ENCODE measurements at regions not wholly inside any gene's neighbourhood (a gene's known extent, or its start where the extent isn't known, plus 50 kb on each side); places are given as distances from the start of the nearest gene placed in this dataset.
"Not testable (repeated sequence)": the region's sequence is repeated elsewhere in the genome, so short reads cannot be mapped to it uniquely, and the experiment has no call there.

DNA sequence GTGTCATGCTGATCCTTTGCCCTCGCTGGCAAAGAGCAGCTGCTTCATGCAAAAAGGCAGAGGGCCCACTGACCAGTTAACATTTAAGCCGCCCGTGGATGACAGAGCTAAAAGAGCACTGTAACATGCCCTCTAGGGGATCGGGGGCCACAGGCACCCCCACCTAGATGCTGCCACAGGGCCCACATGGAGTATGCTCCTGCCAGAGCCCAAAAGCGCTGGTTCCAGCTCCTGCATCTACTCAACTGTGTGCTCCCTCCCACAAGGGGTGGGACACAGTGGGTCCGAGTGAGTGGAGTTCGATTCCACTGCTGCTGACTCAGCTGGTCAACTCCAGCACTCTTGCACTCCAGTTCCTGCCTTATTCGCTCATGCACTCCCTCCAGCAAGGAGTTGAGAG lies 199.8 kb upstream of the CNTNAP2 start:
- DNase-seq: no peak

DNA sequence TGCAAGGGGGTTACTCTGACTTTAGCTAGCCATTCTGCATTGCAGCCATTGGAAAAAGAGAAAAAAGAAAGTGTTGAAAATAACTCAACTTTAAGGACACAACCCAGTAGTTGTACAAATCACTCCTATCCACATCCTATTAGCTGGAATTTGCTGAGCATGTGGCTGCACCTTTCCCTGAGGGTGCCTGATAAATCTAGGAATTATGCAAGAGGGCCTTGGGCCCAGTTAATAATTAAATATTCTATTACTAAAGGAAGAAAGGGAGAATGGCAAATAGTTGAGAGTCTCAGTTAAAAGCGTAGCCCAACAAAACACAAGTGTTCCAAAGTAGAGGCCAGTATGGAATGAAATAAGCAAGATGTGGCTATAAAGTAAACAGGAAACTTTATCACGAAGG lies 200.9 kb upstream of the CNTNAP2 start:
- no peak for DNase-seq

DNA sequence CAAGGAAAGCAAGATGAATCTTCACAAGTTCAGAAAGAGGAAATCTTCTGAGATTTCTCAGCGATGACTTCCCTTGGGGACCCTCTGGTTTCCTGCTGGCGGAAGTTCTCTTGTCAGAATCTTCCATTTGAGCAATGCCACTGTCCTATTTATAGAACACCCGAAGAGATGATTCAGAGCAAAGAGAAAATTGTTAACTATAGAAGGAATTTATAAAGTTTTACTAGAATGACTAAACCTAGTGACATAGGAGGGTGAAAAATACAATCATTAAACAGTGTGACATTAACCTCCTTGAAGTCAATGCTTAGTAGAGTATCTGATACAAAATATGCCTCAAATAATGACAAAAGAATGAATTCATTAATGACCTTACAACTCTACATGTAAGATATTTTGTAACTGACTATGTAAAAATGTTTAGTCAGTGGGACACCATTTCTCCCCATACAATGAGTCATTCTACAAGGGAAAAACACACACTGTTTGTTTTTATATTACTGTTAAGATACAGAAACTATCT lies 206.5 kb upstream of the CNTNAP2 start:
- no peak for DNase-seq

DNA sequence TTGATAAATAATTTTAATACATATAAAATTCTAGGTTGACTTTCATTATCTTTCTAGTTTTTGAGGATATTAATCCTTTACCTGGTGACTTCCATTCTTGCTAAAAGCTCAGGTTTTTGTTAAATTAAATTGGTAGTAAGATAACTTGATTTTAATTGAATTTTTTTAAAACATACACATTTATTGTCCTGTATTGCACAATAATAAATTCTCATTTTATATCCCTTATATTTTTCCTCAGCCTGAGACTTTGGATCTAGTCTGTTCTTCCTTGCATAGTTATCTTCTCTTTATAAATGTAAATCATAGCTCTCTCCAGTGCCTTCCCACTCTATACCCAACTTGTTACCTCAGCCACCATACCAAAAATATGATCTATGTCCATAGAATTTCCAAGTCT lies 212.9 kb upstream of the CNTNAP2 start:
- DNase-seq: no peak

DNA sequence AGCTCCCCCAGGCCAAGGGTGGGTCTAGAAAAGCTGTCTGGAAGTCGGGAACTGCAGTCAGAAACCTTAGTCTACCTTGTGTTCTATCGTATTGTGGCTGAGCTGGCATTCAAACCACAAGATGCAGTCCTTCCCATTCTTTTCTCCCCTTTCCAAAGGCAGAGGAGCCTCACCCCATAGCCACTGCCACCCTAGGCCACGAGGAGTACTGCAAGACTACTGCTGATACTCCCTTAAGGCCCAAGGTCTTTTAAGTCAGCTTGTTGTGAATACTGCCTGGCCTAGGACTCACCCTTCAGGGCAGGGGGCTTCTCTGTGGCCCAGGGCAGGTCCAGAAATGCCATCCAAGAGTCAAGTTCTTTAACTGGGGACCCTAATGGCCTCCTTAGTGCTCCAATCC lies 214.5 kb upstream of the CNTNAP2 start:
- no peak for DNase-seq

DNA sequence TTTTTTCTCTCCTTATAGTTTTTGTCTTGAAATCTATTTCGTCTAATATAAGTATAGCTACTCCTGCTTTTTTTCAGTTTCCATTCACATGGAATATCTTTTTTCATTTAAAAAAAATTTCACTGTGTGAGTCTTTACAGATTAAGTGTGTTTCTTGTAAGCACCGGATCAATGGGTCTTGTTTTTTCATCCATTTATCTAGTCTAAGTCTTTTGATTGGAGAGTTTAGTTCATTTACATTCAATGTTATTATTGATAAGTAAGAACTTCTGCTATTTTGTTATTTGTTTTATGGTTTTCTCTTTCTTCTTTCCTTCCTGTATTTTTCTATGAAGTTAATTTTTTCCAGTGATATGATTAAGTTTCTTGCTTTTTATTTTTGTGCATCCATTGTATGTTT lies 216.7 kb upstream of the CNTNAP2 start:
- no peak for DNase-seq

DNA sequence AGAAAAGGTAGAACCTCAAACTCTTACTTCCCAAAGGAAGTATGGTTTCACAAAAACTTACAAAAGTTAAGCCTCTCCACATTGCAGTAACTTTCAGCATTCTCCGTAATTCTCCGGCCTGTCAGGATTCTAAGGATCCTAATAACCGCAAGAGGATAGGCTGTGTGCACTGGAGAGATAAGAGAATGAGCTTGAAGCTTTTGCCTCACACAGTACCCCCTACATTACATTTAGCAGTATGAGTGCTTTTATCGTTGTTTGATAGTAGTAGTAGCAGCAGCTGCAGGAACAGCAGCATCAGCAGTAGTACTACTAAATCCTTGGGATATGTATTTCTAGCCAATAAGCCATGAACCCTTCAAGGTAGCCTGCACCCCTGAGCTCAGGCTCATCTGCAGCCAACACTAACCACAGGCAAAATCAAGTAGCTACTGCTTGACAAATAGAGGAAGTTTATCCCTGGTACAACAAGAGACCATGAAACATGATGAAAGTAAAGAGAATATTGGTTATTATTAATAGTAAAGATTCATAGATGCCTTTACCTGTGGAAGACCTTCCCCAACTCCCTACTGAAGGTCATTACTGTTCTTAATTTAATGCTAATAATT lies 222.6 kb upstream of the CNTNAP2 start:
- DNase-seq: no peak

DNA sequence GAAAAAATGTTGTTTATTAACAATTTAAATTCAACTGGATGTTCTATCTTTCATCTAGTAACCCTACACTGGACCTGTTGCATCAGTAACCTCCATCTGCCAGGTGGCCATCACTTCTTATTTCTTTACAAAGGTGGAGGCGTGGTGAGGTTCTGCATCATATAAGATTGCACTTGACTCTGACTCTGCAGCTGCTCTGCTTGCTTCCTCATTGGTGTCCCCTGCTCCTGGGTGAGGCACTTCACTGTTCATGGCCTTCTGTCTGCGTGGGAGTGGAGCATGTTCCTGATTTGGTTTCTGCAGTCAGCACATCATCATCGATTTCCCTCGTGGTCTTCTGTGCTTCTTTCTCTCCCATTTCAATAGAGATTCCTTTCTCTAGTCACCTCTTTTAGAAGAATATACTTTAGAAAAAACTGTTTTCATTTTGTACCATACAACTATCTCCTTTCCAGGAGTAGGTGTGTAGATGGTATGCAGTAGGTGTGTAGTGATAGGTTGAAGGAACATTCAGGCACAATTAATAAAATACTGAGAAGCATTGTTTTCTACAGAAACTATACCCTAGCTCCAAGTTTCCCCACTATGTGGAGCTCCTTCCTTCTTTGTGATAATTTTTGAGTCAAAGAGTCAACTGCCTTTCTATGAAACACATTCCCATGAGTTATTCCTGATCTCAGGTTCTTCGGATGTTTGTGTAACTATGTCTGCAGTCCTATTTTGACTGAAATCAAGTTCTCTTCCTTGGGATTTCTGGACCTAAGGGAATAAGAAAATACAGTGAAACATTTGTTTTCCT lies 231.7 kb upstream of the CNTNAP2 start:
- DNase-seq: no peak

DNA sequence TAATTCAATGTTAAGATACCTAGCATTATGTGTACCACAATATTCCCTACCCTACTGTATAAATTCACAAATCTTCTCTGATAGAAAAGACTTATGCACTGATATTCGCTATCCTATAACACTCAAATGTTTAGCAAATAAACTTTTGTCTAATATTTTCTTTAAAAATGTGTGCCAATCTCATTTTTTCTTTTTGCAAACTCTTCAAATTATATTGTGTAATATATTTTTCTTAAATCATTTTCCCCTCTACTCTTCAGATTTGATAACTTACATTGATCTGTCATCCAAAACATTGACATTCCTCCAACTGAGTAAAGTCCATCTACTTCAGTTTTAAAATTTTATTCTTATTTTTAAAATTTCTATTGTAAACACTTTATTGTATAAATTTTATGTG lies 240.2 kb upstream of the CNTNAP2 start:
- DNase-seq: no peak

DNA sequence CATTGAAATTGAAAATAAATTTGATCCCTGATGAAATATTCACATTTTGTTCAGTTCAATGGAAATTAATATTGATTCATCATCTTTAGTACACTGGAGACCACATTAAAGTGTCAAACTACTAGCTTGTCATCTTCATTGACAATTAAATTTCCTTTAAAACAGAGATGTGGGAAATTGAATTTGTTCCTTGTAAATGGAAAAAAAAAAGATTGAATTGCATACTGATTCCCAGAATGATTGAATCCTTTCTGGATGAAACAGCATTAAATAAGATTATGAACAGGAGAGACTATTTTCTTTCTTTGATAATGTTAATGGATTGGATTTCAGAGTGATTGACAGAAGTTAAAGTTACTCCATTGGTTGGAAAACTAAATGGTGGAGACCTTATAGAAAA lies 241.3 kb upstream of the CNTNAP2 start:
- DNase-seq: no peak

DNA sequence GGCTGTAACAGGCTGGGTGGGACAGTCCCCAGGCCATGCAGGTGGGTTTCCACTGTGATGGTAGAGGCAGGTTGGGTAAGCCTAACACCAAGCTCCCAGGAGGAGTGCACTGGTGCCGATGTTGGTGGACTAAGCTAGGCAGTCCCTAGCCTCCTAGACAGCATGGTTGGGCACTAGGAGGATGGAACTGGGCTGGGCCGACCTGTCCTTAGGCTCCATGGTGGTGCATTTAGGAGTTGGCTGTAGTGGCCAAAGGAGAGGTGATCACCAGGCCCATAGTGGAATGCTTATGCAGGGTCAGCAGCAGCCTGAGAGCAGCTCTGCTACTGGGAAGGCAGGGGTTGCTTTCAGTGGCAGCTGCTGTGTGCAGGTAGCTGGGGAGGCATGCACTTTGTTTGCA lies 247.7 kb upstream of the CNTNAP2 start:
- no peak for DNase-seq

DNA sequence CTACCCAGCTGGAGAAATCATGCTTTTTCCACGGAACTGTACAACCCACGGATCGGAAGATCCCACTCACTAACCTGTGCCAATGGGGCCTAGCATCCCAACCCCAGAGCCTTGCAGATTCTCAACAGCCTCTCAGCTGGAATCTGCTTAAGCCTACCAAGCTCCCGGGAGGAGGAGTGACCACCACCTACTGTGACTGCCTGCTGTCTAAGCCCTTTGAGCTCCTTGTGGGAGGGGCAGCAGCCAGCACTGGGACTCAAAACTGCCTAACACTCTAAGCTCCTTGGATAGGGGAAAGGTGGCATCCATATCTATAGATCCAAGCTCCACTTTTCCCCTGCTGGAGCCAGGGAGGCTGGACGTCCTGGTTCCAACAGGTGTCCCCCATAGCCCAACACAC lies 254.4 kb upstream of the CNTNAP2 start:
- DNase-seq: no peak

DNA sequence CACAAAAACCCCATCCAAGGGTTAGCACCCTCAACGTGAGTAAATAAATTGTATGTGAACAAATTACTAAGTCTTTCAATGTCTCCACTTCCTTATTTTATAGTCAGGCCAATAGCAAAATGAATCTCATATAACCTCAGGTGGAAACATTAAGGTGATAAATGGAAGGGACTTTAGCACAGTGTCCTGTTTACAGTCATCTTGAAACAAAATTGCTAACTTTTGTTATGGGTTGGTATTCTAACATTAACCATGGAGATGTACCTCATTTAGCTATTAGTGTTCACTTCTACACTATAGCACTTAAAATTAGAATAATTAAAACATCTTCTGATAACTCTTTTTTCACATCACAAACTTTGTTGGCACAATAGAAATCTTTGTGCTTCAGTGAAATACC lies 255.8 kb upstream of the CNTNAP2 start:
- DNase-seq: no peak

DNA sequence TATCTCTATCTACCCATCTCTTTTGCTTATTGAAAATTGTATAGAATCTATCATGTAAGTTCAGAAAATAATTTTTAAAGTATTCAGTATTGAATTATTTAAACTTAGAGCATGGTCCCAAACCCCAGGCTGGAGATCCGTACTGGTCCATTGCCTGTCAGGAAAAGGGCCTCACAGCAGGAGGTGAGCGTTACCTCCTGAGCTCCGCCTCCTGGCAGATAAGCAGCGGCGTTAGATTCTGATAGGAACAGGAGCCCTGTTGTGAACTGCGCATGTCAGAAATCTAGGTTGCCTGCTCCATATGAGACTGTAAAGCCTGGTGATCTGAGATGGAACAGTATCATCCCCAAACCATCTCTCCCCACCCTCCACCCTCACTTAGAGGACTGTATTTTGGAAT lies 266.0 kb upstream of the CNTNAP2 start:
- no peak for DNase-seq

DNA sequence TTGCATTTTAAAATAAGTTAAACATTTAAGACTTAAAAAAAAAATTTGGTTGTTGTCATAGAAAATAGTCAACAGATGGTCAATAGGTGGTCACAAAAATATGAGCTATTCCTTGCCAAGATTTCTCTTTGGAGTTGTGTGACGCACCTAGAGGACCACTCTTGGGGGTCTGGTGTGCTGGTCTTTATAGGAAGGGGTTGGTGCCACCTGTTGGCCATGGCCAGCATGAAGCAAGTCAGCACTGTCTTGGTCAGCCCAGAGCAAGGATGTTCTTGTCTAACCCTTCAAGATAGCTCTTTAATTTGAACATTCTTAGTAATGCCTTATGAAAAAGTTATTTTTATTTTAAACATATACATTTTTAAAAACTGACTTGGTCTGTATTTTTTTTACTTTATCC lies 267.9 kb upstream of the CNTNAP2 start:
- no peak for DNase-seq

DNA sequence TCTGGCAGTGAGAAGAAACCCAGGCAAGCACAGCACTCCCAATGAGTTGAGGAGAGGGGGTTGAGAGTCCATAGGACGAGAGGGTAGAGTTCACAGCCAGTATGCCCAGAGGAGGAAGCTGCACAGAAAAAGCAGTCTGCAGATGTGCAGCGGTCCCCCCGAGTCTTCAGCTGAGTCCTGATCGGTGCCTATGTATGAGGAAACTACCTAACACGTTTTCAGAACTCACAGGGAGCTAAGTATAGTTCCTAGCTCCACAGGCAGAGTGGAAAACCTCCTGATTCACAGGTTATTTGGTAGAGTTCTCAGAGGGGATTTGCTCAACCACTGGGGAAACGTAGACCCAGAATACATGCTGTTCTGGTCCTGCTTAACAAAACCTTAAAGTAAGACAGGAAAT lies 271.3 kb upstream of the CNTNAP2 start:
- DNase-seq: no peak

DNA sequence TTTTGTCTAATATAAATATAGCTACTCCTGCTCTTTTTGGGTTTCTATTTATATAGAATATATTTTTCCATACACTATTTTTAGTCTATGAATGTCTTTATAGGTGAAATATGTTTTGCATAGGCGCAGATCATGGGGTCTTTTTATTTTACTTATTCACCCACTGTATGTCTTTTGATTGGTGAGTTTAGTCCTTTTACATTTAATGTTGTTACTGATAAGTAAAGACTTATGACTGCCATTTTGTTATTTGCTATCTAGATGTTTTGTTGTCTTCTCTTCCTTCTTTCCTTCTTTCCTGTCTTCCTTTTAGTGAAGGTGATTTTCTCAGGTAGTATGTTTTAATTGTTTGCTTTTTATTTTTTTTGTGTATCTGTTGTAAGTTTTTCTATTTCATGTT lies 276.8 kb upstream of the CNTNAP2 start:
- DNase-seq: no peak

DNA sequence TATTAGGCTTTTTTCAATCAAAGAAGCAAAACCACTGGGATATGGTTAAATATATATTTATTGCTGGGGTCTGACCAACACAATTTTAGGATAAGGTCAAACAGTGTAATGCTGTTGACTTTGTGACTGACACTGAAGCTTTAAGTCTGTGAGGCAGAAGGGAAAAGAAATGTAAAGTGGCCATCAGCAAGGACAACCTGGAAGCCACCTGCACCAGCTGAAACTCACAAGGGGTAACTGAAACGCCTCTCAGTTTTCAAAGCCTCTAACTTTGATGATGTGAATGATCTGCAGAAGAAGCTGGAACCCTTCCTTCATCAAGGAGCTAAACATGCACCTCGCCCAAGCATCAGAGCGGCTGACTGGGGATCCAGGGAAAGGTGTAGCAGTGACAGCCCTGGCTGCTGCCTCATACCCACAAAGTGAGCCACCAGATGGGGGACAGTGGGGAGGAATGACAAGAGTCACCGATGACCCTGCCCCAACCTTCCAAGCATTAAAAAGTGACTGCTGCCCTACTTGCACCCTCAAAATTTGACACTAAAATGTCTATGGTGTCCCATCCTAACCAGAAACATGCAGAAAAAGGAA lies 284.9 kb upstream of the CNTNAP2 start:
- no peak for DNase-seq

DNA sequence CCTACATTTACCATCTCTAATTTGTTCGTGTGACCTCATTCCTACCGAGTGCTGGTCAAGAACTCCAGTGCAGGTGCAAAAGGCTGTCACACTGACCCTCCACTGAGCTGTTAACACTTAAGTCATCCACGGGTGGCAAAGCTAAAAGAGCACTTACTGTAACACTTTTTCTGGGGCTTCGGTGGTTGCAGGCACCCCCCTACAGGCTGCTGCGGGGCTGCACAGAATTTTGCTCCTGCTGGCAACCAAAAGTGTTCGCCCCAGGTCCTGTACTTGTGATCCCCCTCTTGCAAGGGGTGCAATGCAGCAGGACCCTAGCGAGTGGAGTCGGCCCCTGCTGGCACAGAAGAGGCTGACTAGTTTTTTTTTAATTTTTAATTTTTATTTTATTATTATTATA lies 298.9 kb upstream of the CNTNAP2 start:
- DNase-seq: no peak

DNA sequence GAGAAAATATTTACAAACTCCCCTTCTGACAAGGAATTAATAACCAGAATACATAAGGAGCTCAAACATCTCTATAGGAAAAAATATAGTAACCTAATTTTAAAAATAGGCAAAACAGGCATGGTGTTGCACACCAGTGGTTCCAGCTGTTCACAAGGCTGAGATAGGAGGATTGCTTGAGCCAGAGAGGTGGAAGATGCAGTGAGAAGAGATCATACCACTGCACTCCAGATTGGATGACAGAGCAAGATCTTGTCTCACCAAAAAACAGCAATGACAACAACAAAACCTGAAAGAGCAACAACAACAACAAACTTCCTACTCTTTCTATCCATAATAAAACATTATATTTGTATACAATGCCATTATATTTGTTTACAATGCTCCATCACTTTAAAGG lies 304.4 kb upstream of the CNTNAP2 start:
- DNase-seq: no peak

DNA sequence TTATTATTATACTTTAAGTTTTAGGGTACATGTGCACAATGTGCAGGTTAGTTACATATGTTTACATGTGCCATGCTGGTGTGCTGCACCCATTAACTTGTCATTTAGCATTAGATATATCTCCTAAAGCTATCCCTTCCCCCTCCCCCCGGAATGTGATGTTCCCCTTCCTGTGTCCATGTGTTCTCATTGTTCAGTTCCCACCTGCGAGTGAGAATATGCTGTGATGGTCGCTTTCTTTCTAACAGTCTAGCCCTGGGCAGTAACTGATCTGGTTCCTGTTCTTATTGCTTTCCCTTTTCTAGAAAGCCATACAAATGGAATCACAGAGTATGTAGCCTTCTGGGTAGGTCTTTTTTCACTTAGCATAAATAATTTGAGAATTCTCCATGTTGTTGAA lies 311.1 kb upstream of the CNTNAP2 start:
- not testable (repeated sequence) for DNase-seq

DNA sequence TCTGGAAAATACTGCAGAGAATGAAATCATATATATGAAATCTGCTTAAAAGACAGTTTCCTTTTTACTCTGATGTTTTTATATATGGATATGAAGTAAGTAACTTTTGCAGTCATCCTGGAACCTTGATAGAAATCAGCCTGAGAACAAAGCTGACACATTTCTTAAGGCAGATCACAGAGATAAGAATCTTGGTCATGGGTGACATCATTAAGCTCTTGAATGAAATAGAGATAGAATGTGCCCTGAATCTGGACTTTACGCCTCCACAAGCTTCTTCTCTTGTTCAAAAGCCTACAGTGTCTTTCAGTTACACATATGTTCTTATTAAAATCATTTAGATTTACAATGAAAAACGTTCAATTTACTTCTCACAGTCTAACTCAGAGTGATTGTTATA lies 319.1 kb upstream of the CNTNAP2 start:
- no peak for DNase-seq

DNA sequence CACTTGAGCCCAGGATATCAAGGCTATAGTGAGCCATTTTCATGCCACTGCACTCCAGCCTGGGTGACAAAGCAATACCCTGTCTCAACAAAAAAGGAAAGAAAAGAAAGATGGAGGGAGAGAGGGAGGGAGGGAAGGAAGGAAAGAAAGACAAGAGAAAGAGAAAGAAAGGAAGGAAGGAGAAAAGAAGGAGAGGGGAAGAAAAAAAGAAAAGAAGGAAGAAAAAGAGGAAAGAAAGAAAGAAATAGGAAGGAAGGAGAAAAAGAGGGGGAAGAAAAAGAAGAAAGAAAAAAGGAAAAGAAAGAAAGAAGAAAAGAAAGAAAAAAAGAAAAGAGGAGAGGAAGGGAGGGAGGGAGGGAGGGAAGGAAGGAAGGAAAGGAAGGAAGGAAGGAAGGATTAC lies 321.5 kb upstream of the CNTNAP2 start:
- no peak for DNase-seq
